Brain microvascular endothelial cell (primary cell): ENCODE measurements at regions not wholly inside any gene's neighbourhood (a gene's known extent, or its start where the extent isn't known, plus 50 kb on each side); places are given as distances from the start of the nearest gene placed in this dataset.

Source experiments
- DNase-seq: peaks from one replicate; pipeline ENCODE4 v3.0.0-alpha.2; 2020
- H3K27ac ChIP-seq: fragments of 250-450 bp; sonication (Bioruptor Pico); 2 replicates; pipeline ENCODE4 v1.5.1; 2020; ENCODE audit warnings: mild to moderate bottlenecking, moderate library complexity
- H3K27me3 ChIP-seq: fragments of 250-450 bp; sonication (Bioruptor Pico); replicated peaks from 2 replicates; pipeline ENCODE4 v1.5.1; 2020; ENCODE audit warnings: mild to moderate bottlenecking
- H3K36me3 ChIP-seq: fragments of 250-450 bp; sonication (Bioruptor Pico); replicated peaks from 2 replicates; pipeline ENCODE4 v1.5.1; 2020; ENCODE audit warnings: mild to moderate bottlenecking
- H3K4me3 ChIP-seq: 2 replicates; pipeline ENCODE4 v1.5.1; 2011; ENCODE audit warnings: low read depth, mild to moderate bottlenecking, control low read depth, low read length, moderate library complexity
- in situ Hi-C: cut with HindIII; loops from 2 replicates; pipeline ENCODE4 v1.10.0; 2017; ENCODE audit warnings: low sequenced_read_pairs, low pct_ligation_motif_present
- TF ChIP-seq, protein P1 (sequence below): IDR thresholded peaks from 2 replicates; pipeline ENCODE4 v1.5.1; 2011; ENCODE audit warnings: low read depth, mild to moderate bottlenecking, moderate library complexity, low read length, control low read depth, inconsistent platforms; ENCODE audit errors: missing control alignments

DNA sequence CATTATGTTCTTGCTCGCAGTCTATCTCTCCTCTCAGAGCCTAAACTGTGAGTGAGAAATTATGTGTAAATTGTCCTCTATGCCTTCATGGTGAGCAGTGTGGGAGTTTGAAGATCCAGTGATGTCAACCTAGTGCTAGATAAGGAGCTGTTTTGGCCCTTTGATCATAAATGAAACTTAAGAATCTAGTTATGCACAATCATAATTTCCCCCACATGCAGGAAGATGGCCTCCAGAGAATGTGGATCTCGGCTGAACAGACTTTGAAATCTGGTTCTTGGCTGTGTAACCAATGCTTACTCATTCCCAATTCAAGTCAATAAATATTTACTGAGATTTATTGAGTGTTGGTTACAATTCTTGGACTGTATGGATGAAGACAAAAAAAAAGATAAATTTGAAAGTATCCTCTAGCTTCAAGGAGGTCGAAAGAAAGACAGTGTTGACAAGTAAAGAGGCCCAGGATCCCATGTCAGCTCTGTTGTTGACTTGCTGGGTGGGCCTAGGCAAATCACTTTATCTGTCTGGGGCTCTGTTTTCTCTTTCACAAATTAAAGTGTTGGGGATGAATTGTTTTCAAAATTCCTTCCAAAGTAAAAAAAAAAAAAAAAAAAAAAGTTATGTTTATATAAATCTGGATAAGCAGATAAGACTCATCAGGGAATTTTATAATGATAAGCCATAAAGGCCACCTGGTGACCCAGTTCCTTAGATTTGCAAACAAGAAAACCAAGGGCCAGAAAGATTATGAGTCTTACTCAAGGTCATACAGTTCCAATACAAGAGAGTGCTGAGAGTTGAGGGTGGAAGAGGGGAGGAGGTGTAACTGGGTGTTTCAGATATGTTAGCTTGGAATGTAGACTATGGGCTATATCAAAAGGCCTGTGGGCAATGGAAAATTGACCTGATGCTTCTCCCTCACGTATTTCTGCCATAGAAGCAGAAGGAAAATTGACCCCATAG lies 969.9 kb downstream of the KCNMA1 start:
- no peak for DNase-seq
- in situ Hi-C loops, result no loop called here

DNA sequence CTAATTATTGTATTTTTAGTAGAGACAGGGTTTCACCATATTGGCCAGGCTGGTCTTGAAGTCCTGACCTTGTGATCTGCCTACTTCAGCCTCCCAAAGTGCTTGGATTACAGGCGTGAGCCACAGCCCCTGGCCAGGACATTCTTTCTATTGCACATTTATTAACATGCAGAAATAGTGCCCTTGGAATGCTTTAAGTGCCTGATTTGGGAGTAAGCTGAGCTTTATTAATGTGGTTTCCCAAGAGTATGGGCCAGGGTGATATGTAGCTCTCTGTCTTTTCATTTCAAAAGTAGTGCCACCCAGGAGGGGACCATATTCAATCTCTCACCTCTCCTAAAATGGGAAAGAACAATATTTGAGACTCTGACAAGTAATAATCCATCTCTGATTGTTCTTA lies 970.7 kb downstream of the KCNMA1 start:
- in situ Hi-C loops, result no loop called here
- Histone ChIP-seq H3K27me3 (no peaks in the 10 kb centered on the region), H3K36me3 (no peaks in the 10 kb centered on the region), H3K4me3 (no peak overlapping the region), H3K27ac (no peak overlapping the region)
- TF ChIP-seq, protein P1, sequence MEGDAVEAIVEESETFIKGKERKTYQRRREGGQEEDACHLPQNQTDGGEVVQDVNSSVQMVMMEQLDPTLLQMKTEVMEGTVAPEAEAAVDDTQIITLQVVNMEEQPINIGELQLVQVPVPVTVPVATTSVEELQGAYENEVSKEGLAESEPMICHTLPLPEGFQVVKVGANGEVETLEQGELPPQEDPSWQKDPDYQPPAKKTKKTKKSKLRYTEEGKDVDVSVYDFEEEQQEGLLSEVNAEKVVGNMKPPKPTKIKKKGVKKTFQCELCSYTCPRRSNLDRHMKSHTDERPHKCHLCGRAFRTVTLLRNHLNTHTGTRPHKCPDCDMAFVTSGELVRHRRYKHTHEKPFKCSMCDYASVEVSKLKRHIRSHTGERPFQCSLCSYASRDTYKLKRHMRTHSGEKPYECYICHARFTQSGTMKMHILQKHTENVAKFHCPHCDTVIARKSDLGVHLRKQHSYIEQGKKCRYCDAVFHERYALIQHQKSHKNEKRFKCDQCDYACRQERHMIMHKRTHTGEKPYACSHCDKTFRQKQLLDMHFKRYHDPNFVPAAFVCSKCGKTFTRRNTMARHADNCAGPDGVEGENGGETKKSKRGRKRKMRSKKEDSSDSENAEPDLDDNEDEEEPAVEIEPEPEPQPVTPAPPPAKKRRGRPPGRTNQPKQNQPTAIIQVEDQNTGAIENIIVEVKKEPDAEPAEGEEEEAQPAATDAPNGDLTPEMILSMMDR, result no peak
- DNase-seq, result no peak

More for the DNA sequence above, 969.9 kb downstream of the KCNMA1 start:
- Histone ChIP-seq H3K36me3 (no peaks in the 10 kb centered on the region), H3K27ac (no peak overlapping the region), H3K4me3 (no peak overlapping the region), H3K27me3 (no peaks in the 10 kb centered on the region)
- TF ChIP-seq, protein P1, result no peak

DNA sequence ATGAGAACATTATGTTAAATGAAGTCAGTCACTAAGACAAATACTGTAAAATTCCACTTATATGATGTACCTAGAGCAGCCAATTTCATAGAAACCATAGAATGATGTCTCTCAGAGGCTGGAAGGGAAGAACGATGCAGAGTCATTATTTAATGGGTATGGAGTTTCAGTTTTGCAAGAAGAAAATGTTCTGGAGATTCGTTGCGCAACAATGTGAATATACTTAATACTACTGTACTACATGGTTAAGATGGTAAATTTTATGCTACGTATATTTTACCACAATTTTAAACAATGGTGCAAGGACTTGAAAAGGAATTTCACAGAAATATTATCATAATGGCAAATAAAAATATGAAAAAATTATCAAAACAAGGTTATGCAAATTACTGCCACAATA lies 972.6 kb downstream of the KCNMA1 start:
- no peaks in the 10 kb centered on the region for H3K27me3 ChIP-seq
- in situ Hi-C loops, result no loop called here
- no peak overlapping the region for H3K4me3 ChIP-seq
- no peak overlapping the region for H3K27ac ChIP-seq
- TF ChIP-seq, protein P1, result no peak
- no peak for DNase-seq
- no peaks in the 10 kb centered on the region for H3K36me3 ChIP-seq

DNA sequence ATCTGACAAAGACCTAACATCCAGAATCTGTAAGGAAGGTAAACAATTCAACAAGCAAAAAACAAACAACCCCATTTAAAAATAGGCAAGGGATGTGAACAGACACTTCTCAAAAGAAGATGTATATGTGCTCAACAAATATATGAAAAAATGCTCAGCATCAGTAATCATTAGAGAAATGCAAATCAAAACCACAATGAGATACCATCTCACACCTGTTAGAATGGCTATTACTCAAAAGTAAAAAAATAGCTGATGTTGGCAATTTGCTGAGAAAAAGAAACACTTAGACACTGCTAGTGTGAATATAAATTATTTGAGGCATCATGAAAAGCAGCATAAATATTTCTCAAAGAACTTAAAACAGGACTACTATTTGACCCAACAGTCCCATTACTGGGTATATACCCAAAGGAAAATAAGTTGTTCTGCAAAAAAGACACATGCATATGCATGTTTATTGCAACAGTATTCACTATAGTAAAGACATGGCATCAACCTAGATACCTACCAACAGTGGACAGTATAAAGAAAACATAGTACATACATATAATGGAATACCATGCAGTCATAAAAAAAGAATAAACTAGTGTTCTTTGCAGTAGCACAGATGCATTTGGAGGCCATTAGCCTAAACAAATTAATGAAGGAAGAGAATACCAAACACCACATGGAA lies 980.1 kb downstream of the KCNMA1 start:
- Histone ChIP-seq H3K27ac (no peak overlapping the region), H3K4me3 (no peak overlapping the region), H3K27me3 (no peaks in the 10 kb centered on the region), H3K36me3 (no peaks in the 10 kb centered on the region)
- no peak for DNase-seq
- in situ Hi-C loops, result no loop called here
- TF ChIP-seq, protein P1, result no peak

DNA sequence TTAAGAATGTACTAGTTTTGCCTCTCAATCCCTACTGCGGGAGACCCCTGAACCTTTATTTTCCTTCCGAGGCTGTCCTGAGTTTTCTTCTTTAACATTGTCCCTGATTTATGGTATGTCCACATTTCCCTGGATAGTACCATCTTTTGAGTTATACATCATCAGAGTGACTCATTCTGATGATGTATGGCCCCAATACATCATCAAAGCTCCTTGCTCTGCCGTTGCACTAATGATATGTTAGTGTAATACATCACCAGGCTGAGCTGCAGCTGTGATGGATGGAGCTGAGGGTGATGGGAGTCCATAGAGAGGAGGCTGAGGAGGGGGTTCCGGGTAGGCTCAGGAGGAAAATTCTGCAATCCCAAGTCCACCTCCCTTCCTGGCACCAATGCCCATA lies 986.5 kb downstream of the KCNMA1 start:
- TF ChIP-seq, protein P1, result no peak

More for the DNA sequence above, 986.5 kb downstream of the KCNMA1 start:
- no peak for DNase-seq
- Histone ChIP-seq H3K4me3 (no peak overlapping the region), H3K27me3 (no peaks in the 10 kb centered on the region), H3K27ac (no peak overlapping the region), H3K36me3 (no peaks in the 10 kb centered on the region)
- in situ Hi-C loops, result no loop called here
